RWPE2 (cell line): ENCODE measurements at regions not wholly inside any gene's neighbourhood (a gene's known extent, or its start where the extent isn't known, plus 50 kb on each side); places are given as distances from the start of the nearest gene placed in this dataset.

Source experiments
- ATAC-seq: fragments of 200-7000 bp; cut with Tn5 transposase; 3 replicates; pipeline ENCODE4 v1.9.1; 2021; ENCODE audit warnings: low read depth
- DNase-seq: peaks from one replicate; pipeline ENCODE4 v3.0.0-alpha.2; 2020; ENCODE audit warnings: low spot score
- H3K27ac ChIP-seq: fragments of 450-650 bp; 2 replicates; pipeline ENCODE4 v1.5.1; 2017; ENCODE audit warnings: mild to moderate bottlenecking; ENCODE audit not compliant: poor library complexity, severe bottlenecking
- H3K27me3 ChIP-seq: fragments of 250-450 bp; sonication (Bioruptor Pico); 2 replicates; pipeline ENCODE4 v1.5.1; 2021; ENCODE audit warnings: mild to moderate bottlenecking, moderate library complexity; ENCODE audit not compliant: insufficient read depth, poor library complexity, severe bottlenecking
- H3K36me3 ChIP-seq: fragments of 250-450 bp; sonication (Bioruptor Pico); 2 replicates; pipeline ENCODE4 v1.5.1; 2020; ENCODE audit warnings: low read depth, mild to moderate bottlenecking, moderate library complexity
- H3K4me1 ChIP-seq: fragments of 250-450 bp; sonication (Bioruptor Pico); 2 replicates; pipeline ENCODE4 v1.5.1; 2021; ENCODE audit warnings: mild to moderate bottlenecking, moderate library complexity; ENCODE audit not compliant: insufficient read depth, poor library complexity, severe bottlenecking
- H3K4me3 ChIP-seq: fragments of 250-450 bp; sonication (Bioruptor Pico); 2 replicates; pipeline ENCODE4 v1.5.1; 2021; ENCODE audit warnings: mild to moderate bottlenecking, moderate library complexity; ENCODE audit not compliant: severe bottlenecking
- H3K9me3 ChIP-seq: fragments of 250-450 bp; sonication (Bioruptor Pico); 2 replicates; pipeline ENCODE4 v1.5.1; 2021; ENCODE audit warnings: mild to moderate bottlenecking, moderate library complexity; ENCODE audit not compliant: severe bottlenecking
- TF ChIP-seq, protein P1 (sequence below): fragments of 450-650 bp; IDR thresholded peaks from one replicate; pipeline ENCODE4 v1.5.1; 2017; ENCODE audit warnings: mild to moderate bottlenecking, moderate library complexity; ENCODE audit not compliant: poor library complexity, severe bottlenecking

DNA sequence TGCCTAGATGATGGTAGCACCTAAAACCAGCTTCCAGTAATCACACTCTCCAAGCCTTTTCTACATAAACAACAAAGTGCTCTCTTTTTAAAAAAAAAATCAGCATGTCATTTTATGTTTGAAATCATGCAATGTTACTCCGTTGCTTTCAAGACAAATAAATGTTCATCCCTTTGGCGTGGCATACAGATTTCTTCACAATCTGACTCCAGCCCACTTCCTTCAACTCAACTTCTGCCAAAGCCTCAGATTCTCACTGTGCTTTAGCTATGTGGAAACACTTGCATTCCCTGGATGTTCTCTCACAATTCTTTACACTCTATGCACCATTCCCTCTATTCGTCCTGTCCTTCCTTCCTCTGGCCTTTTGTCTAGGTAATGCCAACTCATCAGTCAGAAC lies 206.3 kb upstream of the BLID start:
- no peaks in the 10 kb centered on the region for H3K27me3 ChIP-seq
- H3K36me3 ChIP-seq, result no peaks in the 10 kb centered on the region
- H3K4me3 ChIP-seq, result no peak overlapping the region
- no peaks in the 10 kb centered on the region for H3K4me1 ChIP-seq
- DNase-seq, result no peak
- ATAC-seq, result no peak
- no peaks in the 10 kb centered on the region for H3K9me3 ChIP-seq
- TF ChIP-seq, protein P1, sequence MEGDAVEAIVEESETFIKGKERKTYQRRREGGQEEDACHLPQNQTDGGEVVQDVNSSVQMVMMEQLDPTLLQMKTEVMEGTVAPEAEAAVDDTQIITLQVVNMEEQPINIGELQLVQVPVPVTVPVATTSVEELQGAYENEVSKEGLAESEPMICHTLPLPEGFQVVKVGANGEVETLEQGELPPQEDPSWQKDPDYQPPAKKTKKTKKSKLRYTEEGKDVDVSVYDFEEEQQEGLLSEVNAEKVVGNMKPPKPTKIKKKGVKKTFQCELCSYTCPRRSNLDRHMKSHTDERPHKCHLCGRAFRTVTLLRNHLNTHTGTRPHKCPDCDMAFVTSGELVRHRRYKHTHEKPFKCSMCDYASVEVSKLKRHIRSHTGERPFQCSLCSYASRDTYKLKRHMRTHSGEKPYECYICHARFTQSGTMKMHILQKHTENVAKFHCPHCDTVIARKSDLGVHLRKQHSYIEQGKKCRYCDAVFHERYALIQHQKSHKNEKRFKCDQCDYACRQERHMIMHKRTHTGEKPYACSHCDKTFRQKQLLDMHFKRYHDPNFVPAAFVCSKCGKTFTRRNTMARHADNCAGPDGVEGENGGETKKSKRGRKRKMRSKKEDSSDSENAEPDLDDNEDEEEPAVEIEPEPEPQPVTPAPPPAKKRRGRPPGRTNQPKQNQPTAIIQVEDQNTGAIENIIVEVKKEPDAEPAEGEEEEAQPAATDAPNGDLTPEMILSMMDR, result no peak
- H3K27ac ChIP-seq, result no peak overlapping the region

DNA sequence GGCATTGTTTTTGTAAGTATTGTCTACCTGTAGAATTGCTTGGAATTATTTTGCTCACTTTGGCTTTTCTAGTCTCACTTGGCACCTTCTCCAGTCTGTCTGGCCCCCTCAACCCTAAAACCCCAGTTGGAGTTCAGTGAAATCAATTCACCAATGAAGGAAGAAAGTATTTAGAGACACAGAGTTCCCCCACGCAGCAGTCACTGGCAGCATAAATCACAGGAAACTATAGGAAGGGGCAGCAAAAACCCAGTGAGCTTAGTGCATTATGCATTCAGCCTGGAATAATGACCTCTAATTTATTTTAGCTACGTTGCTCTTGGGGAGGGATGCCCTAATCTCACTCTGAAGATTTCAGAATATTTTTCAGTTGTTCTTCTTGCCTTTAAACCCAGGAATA lies 204.7 kb upstream of the BLID start:
- no peak for ATAC-seq
- TF ChIP-seq, protein P1, result no peak

DNA sequence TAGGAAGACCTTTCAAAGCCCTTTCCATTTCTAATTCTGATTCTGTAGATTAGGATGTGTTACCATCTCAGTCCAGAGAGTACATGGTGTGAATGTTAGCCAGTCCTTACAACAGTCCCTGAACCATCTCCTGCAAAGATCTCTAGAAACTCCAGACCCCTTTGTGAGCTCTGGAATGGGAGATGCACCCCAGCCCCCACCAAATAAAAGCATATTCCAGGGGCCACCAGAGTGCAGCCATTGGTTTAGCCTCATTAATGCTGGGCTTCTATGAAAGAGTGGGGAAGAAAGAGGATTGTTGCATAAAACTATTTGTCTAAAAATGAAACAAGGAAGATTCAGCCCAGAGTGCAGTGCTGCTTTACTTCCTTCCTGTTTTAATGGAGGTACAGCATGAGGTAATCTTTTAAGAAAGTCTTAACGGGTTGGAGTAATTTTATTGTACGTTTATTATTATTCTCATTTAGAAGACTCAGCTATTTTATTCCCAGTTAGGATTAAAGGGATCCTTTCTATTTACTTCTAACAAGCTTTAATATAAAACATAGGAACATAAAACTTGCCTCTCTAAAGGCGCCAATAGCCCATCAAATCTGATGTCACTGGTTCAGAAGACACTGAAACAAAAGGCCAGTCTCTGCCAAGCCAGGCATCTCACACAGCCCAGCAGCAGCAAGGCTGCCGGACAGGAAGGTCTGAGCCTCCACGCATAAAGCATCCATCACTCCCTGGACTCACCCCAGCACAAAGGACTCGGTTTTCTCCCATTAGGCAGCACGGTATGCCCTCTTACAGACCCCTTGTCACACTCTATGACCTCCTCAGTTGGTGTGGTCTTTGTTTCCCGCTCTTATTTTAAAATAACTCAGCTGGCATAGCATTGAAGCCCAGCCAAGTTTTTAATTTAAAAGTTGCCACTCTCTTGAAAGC lies 203.9 kb upstream of the BLID start:
- no peak overlapping the region for H3K27ac ChIP-seq
- H3K27me3 ChIP-seq, result no peaks in the 10 kb centered on the region
- no peak overlapping the region for H3K4me3 ChIP-seq
- DNase-seq (no peak), ATAC-seq (no peak)
- no peaks in the 10 kb centered on the region for H3K4me1 ChIP-seq
- no peaks in the 10 kb centered on the region for H3K36me3 ChIP-seq
- TF ChIP-seq, protein P1, result no peak
- no peaks in the 10 kb centered on the region for H3K9me3 ChIP-seq

More for the DNA sequence above, 204.7 kb upstream of the BLID start:
- no peaks in the 10 kb centered on the region for H3K36me3 ChIP-seq
- no peaks in the 10 kb centered on the region for H3K27me3 ChIP-seq
- no peak overlapping the region for H3K27ac ChIP-seq
- DNase-seq, result no peak
- no peaks in the 10 kb centered on the region for H3K4me1 ChIP-seq
- H3K9me3 ChIP-seq, result no peaks in the 10 kb centered on the region
- no peak overlapping the region for H3K4me3 ChIP-seq

DNA sequence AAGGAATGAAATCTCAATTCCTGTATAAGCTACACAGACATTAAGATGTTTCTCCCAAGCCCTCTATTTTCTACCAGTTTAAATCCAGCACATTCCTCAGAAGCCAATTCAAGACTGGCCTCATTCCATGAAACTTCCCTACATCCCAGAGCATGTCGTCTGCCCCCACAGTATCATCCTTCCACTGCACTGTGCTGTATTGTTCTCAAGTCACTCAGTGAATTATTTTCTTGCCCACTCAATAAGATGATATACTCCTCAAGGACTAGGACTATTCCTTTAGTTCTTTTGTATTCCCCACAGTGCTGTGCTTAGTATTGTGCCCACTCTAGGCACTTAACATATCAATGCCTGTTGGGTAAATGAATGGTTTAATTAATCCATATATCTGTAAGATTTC lies 203.1 kb upstream of the BLID start:
- ATAC-seq, result no peak
- Histone ChIP-seq H3K9me3 (no peaks in the 10 kb centered on the region), H3K4me3 (no peak overlapping the region), H3K4me1 (no peaks in the 10 kb centered on the region), H3K27ac (no peak overlapping the region), H3K27me3 (no peaks in the 10 kb centered on the region), H3K36me3 (no peaks in the 10 kb centered on the region)
- DNase-seq, result no peak
- TF ChIP-seq, protein P1, result no peak

DNA sequence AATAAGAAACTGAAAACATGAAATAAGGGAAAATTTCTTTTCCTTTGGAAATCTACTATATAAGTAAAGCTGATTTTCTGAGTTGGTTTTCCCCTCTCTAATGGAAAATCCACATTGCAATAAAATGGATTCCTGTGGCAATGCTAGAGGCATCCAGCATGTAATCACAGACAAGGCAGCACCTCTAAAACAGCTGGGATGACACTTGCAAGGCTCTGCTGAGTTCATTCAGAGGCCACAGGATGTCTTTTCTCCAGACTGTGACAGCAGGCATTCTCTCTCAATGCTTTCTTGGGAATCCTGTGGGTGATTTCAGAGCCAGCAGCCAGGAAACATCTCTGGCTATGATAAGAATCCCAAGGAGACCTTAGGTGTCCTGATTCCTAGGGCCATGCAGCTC lies 201.3 kb upstream of the BLID start:
- no peak overlapping the region for H3K4me3 ChIP-seq
- no peaks in the 10 kb centered on the region for H3K27me3 ChIP-seq
- H3K27ac ChIP-seq, result no peak overlapping the region
- TF ChIP-seq, protein P1, result no peak
- no peaks in the 10 kb centered on the region for H3K36me3 ChIP-seq
- no peak for ATAC-seq
- H3K9me3 ChIP-seq, result no peaks in the 10 kb centered on the region
- H3K4me1 ChIP-seq, result no peaks in the 10 kb centered on the region
- no peak for DNase-seq
